H1 (cell line): ENCODE measurements at regions not wholly inside any gene's neighbourhood (a gene's known extent, or its start where the extent isn't known, plus 50 kb on each side); places are given as distances from the start of the nearest gene placed in this dataset.

ENCODE experiments used
- RXRA ChIP-seq: IDR thresholded peaks from 2 replicates; pipeline ENCODE4 v1.6.1; 2011; ENCODE audit warnings: low read depth, mild to moderate bottlenecking, low read length, moderate library complexity; ENCODE audit not compliant: insufficient read depth
- SIX5 ChIP-seq: IDR thresholded peaks from 2 replicates; pipeline ENCODE4 v1.6.1; 2011; ENCODE audit warnings: mild to moderate bottlenecking, low read depth, low read length
- TF ChIP-seq, protein P1 (sequence below): IDR thresholded peaks from 2 replicates; pipeline ENCODE4 v1.6.1; 2012; ENCODE audit warnings: inconsistent platforms

DNA sequence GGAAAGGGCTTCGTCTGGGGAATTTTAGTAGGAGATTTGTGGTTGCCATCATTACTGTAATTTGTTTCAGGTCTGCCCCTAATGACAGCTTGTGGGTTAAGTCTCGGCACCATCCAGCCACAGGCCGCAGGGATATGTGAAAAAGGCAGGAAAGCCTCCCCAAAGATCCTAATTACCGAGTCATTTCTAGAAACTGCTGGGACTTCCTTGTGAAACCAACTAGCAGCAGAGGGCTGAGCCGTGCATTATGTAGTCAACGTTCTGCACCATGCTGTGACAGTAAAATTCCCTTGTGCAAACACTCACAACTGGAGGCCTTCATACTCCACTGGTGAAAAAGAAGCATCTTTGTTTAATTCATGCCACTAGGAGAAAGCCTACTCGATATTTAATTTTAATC lies 230.3 kb downstream of the MPDZ start (continued):
- TF ChIP-seq, protein P1, sequence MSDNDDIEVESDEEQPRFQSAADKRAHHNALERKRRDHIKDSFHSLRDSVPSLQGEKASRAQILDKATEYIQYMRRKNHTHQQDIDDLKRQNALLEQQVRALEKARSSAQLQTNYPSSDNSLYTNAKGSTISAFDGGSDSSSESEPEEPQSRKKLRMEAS = no peak
- TF ChIP-seq RXRA (no peak), SIX5 (no peak)
